COLO668 (cell line): ENCODE measurements at regions not wholly inside any gene's neighbourhood (a gene's known extent, or its start where the extent isn't known, plus 50 kb on each side); places are given as distances from the start of the nearest gene placed in this dataset.
"Not testable (repeated sequence)": the region's sequence is repeated elsewhere in the genome, so short reads cannot be mapped to it uniquely, and the experiment has no call there.

Experiments used
- DNase-seq: peaks from one replicate; lab custom pipeline; 2025; ENCODE audit not compliant: unreplicated experiment; lab: John Stamatoyannopoulos, UW

DNA sequence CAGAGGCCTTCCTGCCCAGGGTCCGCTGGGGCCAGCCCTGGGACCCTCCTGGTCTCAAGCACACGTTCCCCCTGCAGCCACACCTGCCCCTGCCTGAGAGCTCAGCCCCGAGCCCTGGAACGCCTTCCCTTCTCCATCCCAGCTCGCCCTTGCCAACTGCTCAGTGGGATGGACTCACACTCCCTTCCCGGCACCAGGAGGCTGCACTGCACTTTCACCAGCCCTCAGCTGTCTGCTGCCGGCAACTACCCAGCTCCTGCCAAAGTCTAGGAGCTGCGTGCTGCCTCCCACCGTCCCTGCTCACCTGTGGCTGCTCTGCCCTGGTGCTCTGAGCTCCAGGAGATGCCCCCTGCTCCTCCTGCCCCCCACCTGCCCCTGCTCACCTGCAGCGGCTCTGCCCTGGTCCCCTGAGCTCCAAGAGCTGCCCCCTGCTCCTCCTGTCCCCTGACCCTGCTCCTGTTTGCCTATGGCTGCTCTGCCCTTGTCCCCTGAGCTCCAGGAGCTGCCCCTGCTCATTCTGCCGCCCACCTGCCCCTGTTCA, 246.4 kb downstream of the TMEM121 start:
- DNase-seq: not testable (repeated sequence)

DNA sequence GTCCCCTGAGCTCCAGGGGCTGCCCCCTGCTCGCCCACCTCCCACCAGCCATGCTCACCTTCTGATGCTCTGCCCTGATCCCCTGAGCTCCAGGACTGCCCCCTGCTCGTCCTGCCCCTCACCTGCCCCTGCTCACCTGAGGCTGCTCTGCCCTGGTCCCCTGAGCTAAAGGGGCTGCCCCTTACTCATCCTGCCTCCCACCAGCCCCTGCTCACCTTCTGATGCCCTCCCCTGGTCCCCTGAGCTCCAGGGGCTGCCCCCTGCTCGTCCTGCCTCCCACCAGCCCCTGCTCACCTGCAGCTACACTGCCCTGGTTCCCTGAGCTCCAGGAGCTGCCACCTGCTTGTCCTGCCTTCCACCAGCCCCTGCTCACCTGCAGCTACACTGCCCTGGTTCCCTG, 247.2 kb downstream of the TMEM121 start:
- no peak for DNase-seq

DNA sequence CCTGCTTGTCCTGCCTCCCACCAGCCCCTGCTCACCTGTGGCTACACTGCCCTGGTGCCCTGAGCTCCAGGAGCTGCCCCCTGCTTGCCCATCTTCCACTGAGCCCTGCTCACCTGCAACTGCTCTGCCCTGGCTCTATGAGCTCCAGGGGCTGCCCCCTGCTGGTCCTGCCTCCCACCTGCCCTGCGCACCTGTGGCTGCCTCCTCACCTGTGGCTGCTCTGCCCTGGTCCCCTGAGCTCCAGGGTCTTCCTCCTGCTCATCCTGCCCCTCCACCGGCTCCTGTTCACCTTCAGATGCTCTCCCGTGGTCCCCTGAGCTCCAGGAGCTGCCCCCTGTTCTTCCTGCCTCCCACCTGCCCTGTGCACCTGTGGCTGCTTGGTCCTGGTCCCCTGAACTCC, 247.6 kb downstream of the TMEM121 start:
- peak; percentile 51 for DNase-seq

DNA sequence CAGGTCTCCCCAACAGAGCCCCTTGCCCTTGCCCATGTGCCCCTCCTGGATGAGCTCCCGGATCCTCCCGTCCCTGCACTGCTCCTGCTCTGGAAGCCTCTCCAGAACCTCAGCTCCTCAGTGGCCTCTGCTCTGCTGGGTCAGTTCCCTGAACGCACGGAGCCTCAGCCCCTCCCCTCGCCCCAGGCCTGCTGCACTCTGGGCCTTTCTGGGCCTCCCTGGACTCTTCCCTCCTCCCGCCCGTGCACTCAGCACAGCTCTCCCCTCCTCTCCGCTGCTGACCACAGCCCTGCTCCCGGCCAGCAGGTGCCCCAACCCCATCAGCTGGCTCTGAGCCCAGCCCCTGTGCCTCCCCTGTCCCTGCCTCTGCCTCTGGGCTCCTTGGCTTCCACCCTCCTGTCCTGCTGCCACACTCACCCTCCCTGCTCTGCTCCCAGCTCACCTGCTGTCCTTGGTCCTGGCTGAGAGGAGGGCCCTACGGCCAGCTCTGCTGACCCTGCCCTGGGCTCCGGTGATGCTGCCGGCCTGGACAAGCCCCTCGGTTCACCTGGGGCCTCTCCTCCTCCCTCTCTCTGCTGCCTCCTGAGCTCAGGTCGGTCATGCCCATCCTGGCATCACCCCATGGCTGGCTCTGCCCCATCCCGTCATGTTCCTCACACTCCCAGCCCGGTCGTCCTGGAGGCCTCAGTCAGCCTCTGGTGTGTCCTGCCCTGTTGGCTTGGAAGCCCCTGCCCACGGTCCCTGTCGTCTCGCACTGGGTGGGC, 248.4 kb downstream of the TMEM121 start:
- not testable (repeated sequence) for DNase-seq

DNA sequence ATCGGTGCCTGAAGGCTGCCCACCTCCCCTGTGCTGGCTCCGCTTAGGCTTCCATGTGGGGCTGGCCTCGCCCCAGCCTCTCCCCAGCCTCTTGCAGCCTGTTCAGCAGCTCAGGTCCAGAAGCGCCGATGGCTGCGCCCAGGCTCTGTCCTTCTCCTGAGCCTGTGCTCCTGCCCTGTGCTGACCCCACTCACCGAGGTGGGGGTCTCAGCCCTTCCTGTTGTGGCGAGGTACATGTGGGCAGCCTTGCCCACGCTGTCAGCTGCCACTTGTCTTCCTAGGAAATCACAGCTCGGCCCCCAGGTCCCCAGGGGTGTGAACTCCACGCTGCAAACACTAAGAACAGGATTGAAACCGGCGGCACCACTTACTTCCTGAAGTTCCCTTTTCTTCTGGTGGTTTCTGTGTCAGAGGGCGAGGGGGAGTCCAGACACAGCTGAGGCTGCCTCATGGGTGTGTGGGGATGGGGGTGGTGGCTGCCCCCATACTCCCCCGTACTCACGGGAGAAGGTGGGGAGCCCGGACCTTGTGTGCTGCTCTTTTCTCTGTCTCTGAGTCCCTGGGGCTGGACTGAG, 249.1 kb downstream of the TMEM121 start:
- DNase-seq: not testable (repeated sequence)

DNA sequence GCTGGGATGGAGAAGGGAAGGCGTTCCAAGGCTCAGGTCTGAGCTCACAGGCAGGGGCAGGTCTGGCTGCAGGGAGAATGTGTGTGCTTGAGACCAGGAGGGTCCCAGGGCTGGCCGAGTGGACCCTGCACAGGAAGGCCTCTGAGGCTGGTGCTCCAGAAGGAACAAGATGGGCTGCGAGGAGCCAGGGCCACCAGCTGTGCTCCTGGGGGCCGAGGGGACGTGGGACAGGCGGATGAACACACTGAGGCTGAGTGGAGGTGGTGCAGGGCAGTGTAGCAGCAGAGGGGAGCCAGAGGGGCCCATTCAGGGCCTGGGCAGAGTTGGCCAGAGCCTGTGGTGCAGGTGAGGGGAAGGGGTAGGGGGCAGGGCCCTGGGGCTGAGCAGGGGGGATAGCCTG, 249.7 kb downstream of the TMEM121 start:
- not testable (repeated sequence) for DNase-seq

DNA sequence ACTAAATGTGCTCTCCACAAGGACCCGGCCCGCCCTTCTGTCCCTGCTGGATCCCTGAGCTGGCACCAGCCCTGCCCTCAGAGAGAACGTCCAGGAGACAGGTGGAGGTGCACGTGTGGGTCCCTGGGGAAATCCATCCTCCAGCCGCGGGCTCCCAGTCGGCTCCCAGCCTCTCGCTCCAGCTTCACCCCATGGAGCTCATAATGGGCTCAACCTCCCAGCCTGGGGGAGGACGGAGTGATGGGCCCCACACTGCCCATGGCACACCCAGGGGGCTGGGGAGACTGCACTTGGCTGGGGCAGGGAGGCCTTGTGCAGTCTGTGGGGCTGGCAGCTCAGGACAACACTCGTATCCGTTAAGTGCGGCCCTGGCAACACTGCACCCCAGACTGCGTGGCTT, 250.5 kb downstream of the TMEM121 start:
- DNase-seq: no peak

DNA sequence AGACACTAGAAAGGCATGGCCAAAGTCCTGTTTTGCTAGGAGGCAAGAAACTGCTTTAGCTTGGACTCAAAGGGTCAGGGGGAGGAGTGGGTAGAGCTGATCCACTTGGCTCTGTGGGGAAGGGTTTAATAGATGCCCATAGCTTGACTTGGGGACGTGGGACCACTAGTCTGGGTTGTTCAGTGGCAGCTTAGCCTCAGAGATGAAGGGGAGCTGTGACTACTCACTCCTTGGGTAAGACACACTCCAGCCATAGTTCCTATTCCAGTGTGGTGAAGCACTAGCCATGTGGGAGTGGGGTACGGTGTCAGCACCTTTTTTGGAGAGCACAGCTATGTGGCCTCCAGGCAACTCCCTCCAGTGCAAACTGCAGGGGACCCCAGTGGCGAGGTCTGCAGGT, 257.3 kb downstream of the TMEM121 start:
- DNase-seq: no peak

DNA sequence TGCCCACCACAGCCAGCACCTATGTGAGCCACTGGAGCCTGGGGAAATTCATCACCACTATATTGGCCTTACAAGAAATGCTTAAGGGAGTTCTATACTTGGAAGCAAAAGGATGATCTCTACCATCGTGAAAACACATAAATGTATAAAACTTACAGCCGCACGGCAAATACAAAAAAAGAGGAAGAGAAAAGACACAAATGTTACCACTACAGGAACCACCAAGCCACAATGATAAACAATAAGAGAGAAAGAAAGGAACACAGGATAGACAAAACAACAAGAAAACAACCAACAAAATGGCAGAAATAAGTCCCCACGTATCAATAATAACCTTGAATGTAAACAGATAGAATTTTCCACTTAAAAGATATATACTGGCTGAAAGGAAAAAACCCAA, 267.5 kb downstream of the TMEM121 start:
- no peak for DNase-seq

DNA sequence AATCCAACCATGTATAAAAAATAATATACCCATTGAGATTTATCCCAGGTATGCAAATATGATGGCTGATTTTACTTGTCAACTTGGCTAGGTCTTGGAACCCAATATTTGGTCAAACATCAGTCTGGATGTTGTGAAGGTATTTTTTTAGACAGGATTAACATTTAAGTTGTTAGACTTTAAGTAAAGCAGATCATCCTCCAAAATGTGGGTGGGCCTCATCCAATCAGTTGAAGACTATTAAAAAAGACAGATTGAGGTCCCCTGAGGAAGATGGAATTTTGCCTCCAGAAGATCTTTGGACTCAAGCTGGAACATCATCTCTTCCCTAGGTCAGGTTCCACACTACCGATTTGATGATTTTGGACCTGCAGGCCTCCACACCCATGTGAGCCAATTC, 271.2 kb downstream of the TMEM121 start:
- DNase-seq: no peak

DNA sequence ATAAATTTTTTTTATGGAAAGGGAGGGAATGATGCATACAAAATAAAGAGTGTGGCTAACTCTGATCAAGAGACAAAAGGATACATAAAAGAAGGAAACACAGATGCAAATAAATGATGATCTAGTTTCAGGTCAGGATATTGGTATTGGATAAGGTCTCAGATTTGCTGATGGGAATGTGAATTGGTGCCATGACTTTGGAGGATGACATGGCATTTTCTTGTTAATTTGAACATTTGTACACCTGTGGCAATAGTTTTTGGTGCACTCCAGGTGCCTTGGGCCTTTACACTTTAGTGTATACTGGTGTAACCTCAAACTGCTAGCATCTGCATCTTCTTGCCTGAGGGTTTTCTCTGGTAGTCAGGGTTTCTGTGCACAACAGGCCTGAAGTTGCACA, 279.3 kb downstream of the TMEM121 start:
- DNase-seq: no peak

DNA sequence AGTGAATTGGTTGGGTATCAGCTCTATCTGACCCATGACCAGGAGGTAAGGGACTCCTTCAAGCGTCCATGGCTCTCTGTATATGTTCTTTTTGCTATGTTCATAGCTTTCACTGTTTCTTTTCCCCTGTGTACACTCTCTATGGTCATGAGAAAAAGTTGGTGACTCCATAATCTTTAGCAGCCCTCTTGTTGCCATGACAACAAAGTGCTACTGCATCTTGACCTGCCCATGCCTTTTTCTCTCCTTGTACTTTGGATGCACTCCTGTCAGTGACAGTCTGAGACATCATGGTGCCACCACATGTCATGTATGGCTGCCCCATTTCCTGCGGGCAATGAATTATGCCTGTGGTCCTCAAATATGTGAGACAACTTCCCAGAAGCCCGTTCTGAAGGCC, 280.2 kb downstream of the TMEM121 start:
- DNase-seq: no peak

DNA sequence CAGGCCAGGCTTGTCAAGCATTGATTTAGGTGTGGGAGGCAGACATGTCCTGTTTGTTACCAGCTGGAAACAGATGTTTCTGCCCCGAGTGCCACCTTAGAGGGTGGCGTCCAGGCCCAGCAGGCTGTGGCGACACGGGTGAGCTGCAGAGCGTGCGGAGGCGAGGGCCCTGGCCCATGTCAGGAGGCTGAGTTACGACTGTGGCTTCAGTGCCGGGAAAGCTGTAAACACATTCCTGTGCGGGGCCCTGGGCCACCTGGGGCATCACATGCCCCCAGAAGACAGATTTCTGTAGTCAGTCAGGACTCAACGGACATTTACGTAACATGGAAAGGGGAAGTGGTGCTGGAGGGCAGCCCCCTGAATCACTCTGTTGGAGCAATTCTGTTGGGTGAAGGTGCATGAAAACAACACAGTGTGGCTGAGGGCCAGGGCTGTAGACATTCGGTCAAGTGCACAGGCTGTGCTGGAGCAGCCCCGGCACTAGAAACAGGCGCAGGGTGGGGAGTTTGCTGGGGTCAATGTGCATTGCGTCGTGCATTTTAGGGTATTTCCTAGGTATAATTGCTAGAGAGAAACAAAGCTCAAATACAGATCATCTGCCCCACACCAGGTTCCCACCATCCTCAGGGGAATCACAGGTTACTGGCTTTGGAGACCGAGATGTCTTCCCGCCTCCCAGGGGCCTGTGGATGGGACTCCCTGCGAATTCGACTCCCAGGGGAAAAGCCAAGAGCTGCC, 291.8 kb downstream of the TMEM121 start:
- DNase-seq: no peak

DNA sequence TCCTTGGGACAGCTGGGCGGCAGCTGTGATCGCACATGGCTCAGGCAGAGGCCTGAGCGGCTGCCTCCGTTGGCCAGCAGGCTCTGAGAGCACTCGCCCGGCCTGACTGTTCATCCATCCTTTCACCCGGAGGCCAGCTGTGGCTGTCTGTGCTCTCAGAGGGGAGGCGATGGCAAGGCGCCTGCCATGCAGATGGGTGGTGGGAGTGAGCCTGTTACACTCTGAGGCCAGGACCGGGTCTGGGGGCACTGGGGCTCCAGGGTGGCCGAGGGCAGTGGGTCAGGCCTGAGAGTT, 292.3 kb downstream of the TMEM121 start:
- no peak for DNase-seq

DNA sequence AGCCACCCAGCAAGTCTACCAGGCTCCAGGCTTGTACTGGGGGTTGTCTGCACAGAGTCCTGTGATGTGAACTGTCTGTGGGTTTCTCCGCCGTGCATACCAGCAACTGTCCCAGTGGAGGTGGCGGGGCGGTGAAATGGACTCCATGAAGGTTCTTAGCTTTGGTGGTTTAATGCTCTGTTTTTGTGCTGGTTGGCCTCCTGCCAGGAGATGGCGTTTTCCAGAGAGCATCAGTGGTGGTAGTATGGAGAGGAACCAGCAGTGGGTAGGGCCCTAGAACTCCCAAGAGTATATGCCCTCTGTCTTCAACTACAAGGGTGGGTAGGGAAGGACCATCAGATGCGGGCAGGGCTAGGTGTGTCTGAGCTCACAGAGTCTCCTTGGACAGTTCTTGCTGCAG, 303.8 kb downstream of the TMEM121 start:
- peak; percentile 14 for DNase-seq

DNA sequence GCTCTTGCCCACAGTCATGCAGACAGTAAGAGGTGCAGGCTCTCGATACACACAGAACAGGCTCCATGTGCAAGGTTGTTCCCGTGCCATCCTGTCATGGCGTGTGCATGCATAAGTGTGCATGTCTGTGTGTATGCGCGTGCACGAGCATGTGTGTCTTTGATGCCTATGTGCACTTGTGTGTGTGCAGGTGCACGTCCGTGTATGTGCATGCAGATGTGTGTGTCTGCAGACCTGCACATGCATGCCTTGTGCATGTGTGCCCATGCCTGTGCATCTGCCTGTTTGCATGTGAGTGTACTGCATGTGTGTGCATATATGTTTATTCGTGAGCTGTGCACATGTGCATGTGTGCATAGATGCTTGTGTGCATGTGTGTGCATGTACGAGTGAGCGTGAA, 309.8 kb downstream of the TMEM121 start:
- no peak for DNase-seq

DNA sequence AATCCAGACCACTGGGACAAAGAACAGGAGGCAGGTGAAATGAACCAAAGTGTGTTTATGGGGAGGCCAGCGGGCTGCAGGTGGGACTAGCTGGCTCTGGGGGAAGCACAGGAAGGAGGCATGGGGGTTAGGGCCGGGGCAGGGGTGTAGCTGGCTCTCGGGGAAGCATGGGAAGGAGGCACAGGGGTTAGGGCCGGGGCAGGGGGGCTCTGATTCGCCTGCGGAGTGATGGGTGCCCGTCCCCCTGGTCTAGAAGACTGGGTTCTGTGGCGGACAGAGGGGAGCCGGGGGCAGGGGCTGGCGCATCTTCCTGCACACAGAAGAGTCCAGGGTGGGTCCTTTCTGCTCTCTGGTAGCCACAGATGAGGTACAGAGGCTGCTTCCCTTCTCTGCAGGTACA, 310.3 kb downstream of the TMEM121 start:
- no peak for DNase-seq

DNA sequence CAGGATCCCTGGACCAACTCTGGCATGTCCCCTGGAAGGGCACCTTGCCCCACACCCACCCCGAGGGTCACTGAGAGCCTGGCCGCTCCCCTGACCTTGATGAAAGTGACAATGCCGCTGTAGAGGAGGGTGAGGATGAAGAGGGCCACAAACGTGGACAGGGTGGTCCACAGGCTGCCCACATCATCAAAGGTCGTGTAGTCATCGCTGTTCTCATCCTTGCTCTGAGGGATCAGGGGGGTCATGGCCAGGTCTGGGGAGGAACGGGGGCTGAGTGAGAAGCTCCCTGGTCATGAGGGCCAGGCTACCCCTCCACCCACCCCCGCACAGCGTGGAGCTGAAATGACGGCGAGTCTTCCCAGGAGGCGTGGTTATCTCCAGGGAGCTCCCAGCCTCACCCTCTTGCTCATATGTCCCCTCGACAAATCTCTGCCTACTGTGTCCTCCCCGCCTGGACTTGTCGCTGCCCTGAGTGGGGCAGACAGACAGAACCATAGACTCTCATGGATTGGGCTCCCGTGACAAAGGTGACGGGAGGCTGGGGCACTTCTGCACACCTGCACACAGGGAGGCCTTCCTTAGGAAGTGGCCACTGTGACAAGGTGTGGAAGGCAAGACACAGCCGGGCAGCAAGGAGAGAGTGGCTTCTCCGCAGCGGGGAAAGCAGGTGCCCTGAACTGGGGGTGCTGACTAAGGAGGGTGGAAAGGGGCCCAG, 311.1 kb downstream of the TMEM121 start:
- no peak for DNase-seq

DNA sequence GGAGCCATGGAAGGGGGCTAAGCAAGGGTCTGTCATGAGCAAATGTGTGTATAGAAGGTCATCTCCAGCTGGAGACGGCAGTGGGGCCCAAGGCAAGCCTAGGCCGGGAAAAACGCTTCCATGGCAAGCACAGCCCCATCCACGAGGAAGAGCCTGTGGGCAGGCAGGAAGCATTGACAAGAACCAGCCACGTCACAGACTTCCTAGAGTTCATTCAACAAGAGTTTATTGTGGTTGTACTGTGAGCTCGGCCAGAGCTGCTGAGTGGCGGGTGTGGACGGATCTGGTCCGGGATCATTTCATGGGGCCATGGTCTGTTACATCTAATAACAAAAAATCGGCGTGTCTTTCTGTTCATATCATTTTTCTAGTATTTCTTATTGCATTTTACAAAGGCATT, 311.7 kb downstream of the TMEM121 start:
- no peak for DNase-seq

DNA sequence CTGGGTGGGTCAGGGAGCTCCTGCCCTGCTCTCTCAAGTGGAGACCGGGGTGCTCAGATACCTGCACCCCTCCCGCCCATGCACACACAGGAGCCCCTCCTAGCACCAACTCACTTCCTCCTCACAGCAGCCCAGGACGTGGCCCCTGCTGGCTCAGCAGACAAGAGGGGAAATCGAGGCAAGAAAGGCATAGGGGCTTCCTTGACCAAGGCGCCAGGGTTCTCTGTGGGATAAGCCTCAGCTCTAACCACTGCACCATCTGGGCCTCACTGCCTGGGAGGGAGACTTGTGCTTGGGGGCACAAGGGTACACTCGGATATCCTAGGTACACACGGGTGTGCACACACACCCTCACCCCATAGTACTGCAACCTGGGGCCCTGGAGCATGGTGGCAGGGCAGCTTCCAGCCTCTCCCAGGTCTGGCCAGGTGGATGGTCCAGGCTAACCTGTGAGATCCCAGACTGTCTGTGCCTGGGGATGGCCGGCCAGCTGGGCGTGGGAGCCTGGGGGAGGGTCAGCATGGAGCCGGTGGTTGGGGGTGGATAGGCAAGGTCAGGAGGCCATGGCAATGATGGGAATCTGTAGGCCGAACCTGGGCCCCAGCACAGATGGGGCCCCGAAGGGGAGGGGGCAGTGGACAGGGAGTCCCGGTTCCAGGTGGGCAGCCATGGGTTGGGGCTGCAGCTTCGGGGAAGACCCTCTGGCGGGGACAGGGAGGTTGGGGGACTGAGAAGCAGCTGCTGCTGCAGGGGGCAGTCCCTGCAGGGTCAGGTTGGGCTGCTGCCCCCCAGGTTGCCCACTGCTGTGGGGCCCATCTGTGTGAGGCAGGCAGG, 312.4 kb downstream of the TMEM121 start:
- no peak for DNase-seq
